A549 (cell line): ENCODE measurements at regions not wholly inside any gene's neighbourhood (a gene's known extent, or its start where the extent isn't known, plus 50 kb on each side); places are given as distances from the start of the nearest gene placed in this dataset.

Source experiments
- ATAC-seq, 2 experiments: fragments of 200-7000 bp in 1 of 2; fragments of >200 bp in 1 of 2; cut with Nextera tagmentation in 1 of 2; cut with Tn5 transposase in 1 of 2; 3 replicates each; pipeline versions ENCODE4 v1.8.0 to v1.9.1; 2018 to 2020; ENCODE audit warnings: mild to moderate bottlenecking in 1 of 2, moderate library complexity in 1 of 2
- CTCF ChIA-PET: fragments of 300-600 bp; sonication (Branson Sonifier 250); formaldehyde crosslinking; extraction: SDS; loops from one replicate; lab custom pipeline; 2021; ENCODE audit warnings: antibody characterized with exemption, inconsistent platforms; lab: Yijun Ruan, JAX
- POLR2A ChIA-PET: fragments of 350-600 bp; formaldehyde crosslinking; extraction: SDS; loops from one replicate; lab custom pipeline; 2021; ENCODE audit warnings: antibody characterized with exemption, inconsistent platforms; lab: Yijun Ruan, JAX
- DNase-seq, 2 experiments: peaks; one replicate each; pipeline versions ENCODE4 v3.0.0 to v3.0.0-alpha.2; 2011 to 2016; ENCODE audit warnings: low read depth in 1 of 2, low spot score in 1 of 2
- FAIRE-seq: peaks from 2 replicates; lab custom pipeline; 2011; peaks lifted over from hg19 to GRCh38; lab: Jason Lieb, UNC
- H3K27ac ChIP-seq, 2 experiments: fragments of >200 bp; sonication (Bioruptor Twin); formaldehyde crosslinking; 3 replicates each; pipeline ENCODE4 v1.5.1; 2016 to 2017
- H3K4me1 ChIP-seq: fragments of >200 bp; sonication (Bioruptor Twin); formaldehyde crosslinking; 3 replicates; pipeline ENCODE4 v1.6.1; 2016
- H3K4me2 ChIP-seq: fragments of >200 bp; sonication (Bioruptor Twin); formaldehyde crosslinking; 3 replicates; pipeline ENCODE4 v1.6.1; 2016
- H3K4me3 ChIP-seq: fragments of >200 bp; sonication (Bioruptor Twin); formaldehyde crosslinking; 3 replicates; pipeline ENCODE4 v1.5.1; 2016
- H3K9me3 ChIP-seq: fragments of >200 bp; sonication (Bioruptor Twin); formaldehyde crosslinking; 3 replicates; pipeline ENCODE4 v1.6.1; 2016
- CBX2 ChIP-seq: fragments of 200-600 bp; sonication (generic); IDR thresholded peaks from 2 replicates; pipeline ENCODE4 v1.6.1; 2016; ENCODE audit warnings: low read depth, mild to moderate bottlenecking, borderline replicate concordance
- EP300 ChIP-seq, 2 experiments: fragments of >200 bp; sonication (Bioruptor Twin); formaldehyde crosslinking; IDR thresholded peaks; 2 replicates in 1 of 2; 3 replicates in 1 of 2; pipeline ENCODE4 v1.6.1; 2016 to 2017
- HOXA7 ChIP-seq: fragments of 250-450 bp; sonication (Bioruptor Pico); IDR thresholded peaks from 2 replicates; pipeline ENCODE4 v1.5.0; 2020; ENCODE audit warnings: mild to moderate bottlenecking, moderate library complexity
- HOXB13 ChIP-seq: fragments of 250-450 bp; sonication (Bioruptor Pico); IDR thresholded peaks from 2 replicates; pipeline ENCODE4 v1.5.0; 2020; ENCODE audit warnings: low read depth, mild to moderate bottlenecking, moderate library complexity
- KDM1A ChIP-seq: fragments of 200-600 bp; sonication (generic); IDR thresholded peaks from 2 replicates; pipeline ENCODE4 v1.6.1; 2016; ENCODE audit warnings: low read depth, mild to moderate bottlenecking
- MYC ChIP-seq: IDR thresholded peaks from 2 replicates; pipeline ENCODE4 v1.6.1; 2012; ENCODE audit warnings: mild to moderate bottlenecking, inconsistent platforms, low read length, improper control_type of control experiment, borderline replicate concordance
- RAD21 ChIP-seq, 2 experiments: fragments of >200 bp in 1 of 2; sonication (Bioruptor Twin) in 1 of 2; formaldehyde crosslinking in 1 of 2; IDR thresholded peaks in 1 of 2; conservative IDR thresholded peaks in 1 of 2; 2 replicates in 1 of 2; 3 replicates in 1 of 2; pipeline ENCODE4 v1.6.1; 2012 to 2018; ENCODE audit warnings: inconsistent platforms in 1 of 2
- SMC3 ChIP-seq: fragments of >200 bp; sonication (Bioruptor Twin); formaldehyde crosslinking; IDR thresholded peaks from 3 replicates; pipeline ENCODE4 v1.6.1; 2018; ENCODE audit warnings: inconsistent platforms
- SREBF2 ChIP-seq: fragments of 450-650 bp; IDR thresholded peaks from 2 replicates; pipeline ENCODE4 v1.6.1; 2014; ENCODE audit warnings: mild to moderate bottlenecking, moderate library complexity
- ZSCAN20 ChIP-seq: fragments of 250-450 bp; sonication (Bioruptor Pico); IDR thresholded peaks from 2 replicates; pipeline ENCODE4 v1.8.0; 2022; ENCODE audit warnings: mild to moderate bottlenecking, moderate library complexity
- WGBS: methylation state at CpG from one replicate; pipeline ENCODE4 v1.1.6; 2017; ENCODE audit errors: missing lambda C conversion rate; 5-methylcytosine and 5-hydroxymethylcytosine counted together
- TF ChIP-seq, protein P1 (sequence below): fragments of >200 bp; sonication (Bioruptor Twin); formaldehyde crosslinking; IDR thresholded peaks from 3 replicates; pipeline ENCODE4 v1.5.1; 2016
- TF ChIP-seq, protein P2 (sequence below): IDR thresholded peaks from 2 replicates; pipeline ENCODE4 v1.6.1; 2012
- TF ChIP-seq, protein P3 (sequence below): fragments of 250-450 bp; sonication (Bioruptor Pico); IDR thresholded peaks from 2 replicates; pipeline ENCODE4 v1.5.0; 2020; ENCODE audit warnings: low read depth, mild to moderate bottlenecking, moderate library complexity
- TF ChIP-seq, protein P4 (sequence below): IDR thresholded peaks from 2 replicates; pipeline ENCODE4 v1.6.1; 2012; ENCODE audit warnings: low read depth, borderline replicate concordance
- TF ChIP-seq, protein P5 (sequence below): IDR thresholded peaks from 2 replicates; pipeline ENCODE4 v1.6.1; 2012
- TF ChIP-seq, protein P6 (sequence below): fragments of 250-450 bp; sonication (Bioruptor Pico); IDR thresholded peaks from 2 replicates; pipeline ENCODE4 v1.5.0; 2021; ENCODE audit warnings: mild to moderate bottlenecking, moderate library complexity, borderline replicate concordance
- TF ChIP-seq, protein P7 (sequence below): fragments of 200-600 bp; sonication (generic); IDR thresholded peaks from 2 replicates; pipeline ENCODE4 v1.6.1; 2016; ENCODE audit warnings: antibody characterized with exemption, mild to moderate bottlenecking, moderate library complexity

DNA sequence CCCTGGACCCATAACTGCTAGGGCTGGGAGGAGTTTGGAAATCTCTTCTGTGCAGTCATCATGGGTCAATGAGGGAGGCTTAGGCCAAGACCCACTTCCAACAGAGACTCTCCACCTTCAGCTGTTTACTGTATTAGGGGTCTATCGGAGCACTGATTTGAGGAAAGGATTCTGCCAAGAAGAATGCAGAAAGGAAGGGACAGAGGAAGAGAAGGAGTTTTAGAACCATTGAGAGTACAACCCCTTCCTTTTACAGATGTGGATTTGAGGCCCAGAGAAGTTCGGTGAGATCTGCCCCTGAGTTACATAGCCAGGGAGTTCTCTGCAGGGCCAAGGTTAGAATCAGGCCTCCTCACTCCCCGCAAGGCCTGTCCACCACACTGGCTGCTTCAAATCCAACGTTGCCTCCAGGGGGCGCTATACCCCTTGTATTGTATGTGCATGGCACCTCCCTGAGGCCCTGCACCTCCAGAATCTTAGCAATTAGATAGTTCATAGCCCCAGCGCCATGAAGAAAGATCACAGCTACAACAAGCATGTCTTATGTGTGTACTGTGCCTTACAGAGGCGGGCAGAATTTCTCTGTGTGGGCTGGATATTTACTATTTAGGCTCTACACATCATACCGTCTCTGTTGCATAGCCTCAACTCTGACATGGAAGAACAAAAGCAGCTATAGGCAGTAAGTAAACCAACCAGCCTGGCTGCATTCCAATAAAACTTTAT, 246.8 kb downstream of the SKIDA1 start:
- peak; percentile 83 to 97 for DNase-seq
- CTCF ChIA-PET, result interaction anchor here (0.6 to 8.3 kb wide), 73 partner anchors 9 to 674 kb away, joined by 3 to 97 read pairs (median 4); partner anchors contain the start of gene SKIDA1
- peak; percentile 63 for FAIRE-seq
- Histone ChIP-seq H3K4me1 (peaks cover 66% of the 10 kb centered on the region), H3K4me3 (no peak overlapping the region), H3K27ac (peak overlapping the region; percentile 74 to 85), H3K9me3 (no peaks in the 10 kb centered on the region), H3K4me2 (peak overlapping the region; percentile 37)
- peak; percentile 94 to 96 for ATAC-seq
- WGBS, result 18% methylated on average over 8 of the region's 8 CpGs
- no peak for TF ChIP-seq SREBF2
- TF ChIP-seq SMC3, result peak; percentile 98
- TF ChIP-seq EP300 (IDR thresholded peaks at IDR 0.05), result no peak
- 0 out of 2 replicates have a peak, but pooled peaks have one; percentile 29 for TF ChIP-seq HOXB13 (CRISPR knock-in tag)
- TF ChIP-seq, protein P1, sequence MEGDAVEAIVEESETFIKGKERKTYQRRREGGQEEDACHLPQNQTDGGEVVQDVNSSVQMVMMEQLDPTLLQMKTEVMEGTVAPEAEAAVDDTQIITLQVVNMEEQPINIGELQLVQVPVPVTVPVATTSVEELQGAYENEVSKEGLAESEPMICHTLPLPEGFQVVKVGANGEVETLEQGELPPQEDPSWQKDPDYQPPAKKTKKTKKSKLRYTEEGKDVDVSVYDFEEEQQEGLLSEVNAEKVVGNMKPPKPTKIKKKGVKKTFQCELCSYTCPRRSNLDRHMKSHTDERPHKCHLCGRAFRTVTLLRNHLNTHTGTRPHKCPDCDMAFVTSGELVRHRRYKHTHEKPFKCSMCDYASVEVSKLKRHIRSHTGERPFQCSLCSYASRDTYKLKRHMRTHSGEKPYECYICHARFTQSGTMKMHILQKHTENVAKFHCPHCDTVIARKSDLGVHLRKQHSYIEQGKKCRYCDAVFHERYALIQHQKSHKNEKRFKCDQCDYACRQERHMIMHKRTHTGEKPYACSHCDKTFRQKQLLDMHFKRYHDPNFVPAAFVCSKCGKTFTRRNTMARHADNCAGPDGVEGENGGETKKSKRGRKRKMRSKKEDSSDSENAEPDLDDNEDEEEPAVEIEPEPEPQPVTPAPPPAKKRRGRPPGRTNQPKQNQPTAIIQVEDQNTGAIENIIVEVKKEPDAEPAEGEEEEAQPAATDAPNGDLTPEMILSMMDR, result peak; percentile 88
- TF ChIP-seq RAD21 (conservative IDR thresholded peaks at IDR 0.05 in 1 of 2, IDR thresholded peaks at IDR 0.05 in 1 of 2), result peak; percentile 97 to 98
- TF ChIP-seq ZSCAN20, result no peak
- no peak for TF ChIP-seq MYC
- TF ChIP-seq CBX2, result no peak
- TF ChIP-seq HOXA7 (CRISPR knock-in tag), result no peak
- TF ChIP-seq, protein P2, sequence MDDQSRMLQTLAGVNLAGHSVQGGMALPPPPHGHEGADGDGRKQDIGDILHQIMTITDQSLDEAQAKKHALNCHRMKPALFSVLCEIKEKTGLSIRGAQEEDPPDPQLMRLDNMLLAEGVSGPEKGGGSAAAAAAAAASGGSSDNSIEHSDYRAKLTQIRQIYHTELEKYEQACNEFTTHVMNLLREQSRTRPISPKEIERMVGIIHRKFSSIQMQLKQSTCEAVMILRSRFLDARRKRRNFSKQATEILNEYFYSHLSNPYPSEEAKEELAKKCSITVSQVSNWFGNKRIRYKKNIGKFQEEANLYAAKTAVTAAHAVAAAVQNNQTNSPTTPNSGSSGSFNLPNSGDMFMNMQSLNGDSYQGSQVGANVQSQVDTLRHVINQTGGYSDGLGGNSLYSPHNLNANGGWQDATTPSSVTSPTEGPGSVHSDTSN, result no peak
- TF ChIP-seq, protein P3, sequence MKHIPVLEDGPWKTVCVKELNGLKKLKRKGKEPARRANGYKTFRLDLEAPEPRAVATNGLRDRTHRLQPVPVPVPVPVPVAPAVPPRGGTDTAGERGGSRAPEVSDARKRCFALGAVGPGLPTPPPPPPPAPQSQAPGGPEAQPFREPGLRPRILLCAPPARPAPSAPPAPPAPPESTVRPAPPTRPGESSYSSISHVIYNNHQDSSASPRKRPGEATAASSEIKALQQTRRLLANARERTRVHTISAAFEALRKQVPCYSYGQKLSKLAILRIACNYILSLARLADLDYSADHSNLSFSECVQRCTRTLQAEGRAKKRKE (CRISPR knock-in tag), result no peak
- TF ChIP-seq, protein P4, sequence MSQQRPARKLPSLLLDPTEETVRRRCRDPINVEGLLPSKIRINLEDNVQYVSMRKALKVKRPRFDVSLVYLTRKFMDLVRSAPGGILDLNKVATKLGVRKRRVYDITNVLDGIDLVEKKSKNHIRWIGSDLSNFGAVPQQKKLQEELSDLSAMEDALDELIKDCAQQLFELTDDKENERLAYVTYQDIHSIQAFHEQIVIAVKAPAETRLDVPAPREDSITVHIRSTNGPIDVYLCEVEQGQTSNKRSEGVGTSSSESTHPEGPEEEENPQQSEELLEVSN, result 0 out of 2 replicates have a peak, but pooled peaks have one; percentile 36
- TF ChIP-seq, protein P5, sequence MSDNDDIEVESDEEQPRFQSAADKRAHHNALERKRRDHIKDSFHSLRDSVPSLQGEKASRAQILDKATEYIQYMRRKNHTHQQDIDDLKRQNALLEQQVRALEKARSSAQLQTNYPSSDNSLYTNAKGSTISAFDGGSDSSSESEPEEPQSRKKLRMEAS, result peak; percentile 79
- TF ChIP-seq, protein P6, sequence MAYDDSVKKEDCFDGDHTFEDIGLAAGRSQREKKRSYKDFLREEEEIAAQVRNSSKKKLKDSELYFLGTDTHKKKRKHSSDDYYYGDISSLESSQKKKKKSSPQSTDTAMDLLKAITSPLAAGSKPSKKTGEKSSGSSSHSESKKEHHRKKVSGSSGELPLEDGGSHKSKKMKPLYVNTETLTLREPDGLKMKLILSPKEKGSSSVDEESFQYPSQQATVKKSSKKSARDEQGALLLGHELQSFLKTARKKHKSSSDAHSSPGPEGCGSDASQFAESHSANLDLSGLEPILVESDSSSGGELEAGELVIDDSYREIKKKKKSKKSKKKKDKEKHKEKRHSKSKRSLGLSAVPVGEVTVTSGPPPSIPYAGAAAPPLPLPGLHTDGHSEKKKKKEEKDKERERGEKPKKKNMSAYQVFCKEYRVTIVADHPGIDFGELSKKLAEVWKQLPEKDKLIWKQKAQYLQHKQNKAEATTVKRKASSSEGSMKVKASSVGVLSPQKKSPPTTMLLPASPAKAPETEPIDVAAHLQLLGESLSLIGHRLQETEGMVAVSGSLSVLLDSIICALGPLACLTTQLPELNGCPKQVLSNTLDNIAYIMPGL, result no peak
- TF ChIP-seq KDM1A, result no peak
- POLR2A ChIA-PET, result interaction anchor here (0.7 to 2.9 kb wide), 10 partner anchors 14 to 254 kb away, joined by 3 to 27 read pairs (median 3); partner anchors contain the start of gene SKIDA1

DNA sequence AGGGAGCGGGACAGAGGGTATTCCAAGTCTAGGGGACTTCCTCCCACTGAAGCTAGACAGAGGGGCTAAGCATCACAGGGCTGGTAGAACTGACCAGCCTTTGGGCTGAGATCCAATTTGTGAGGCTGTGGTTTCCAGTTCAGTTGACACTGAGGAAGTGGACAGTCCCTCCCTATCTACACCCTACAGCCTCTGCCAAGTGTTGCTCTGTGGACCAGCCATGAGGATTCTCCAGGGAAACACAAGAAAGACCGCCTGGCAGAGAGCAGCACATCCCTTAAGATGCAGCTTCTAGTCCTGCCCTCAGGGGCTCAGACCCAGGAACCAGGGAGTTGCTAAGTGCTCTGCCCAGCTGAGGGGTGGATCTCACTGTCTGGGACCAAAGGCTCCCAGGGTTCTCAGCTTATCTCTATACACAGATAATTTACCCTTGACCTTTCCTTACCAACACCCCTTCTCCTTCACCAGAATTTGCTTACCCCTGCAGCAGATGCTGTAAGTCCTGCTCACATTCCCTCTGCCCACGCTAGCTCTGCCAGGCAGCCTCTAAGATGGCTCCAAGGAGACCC, 252.0 kb downstream of the SKIDA1 start:
- FAIRE-seq (no peak), ATAC-seq (peak; percentile 28 to 47; a peak in 4 of 6 replicates), DNase-seq (no peak)
- CTCF ChIA-PET, result interaction anchor here (0.6 to 9.4 kb wide), 7 partner anchors 94 to 1066 kb away, joined by 3 to 137 read pairs (median 4); no protein-coding TSS in a partner anchor
- WGBS, result 94% methylated on average over 3 of the region's 3 CpGs
- Histone ChIP-seq H3K4me1 (peaks cover 37% of the 10 kb centered on the region), H3K9me3 (no peaks in the 10 kb centered on the region), H3K4me2 (peak overlapping the region; percentile 50), H3K27ac (peak overlapping the region; percentile 63 to 74), H3K4me3 (no peak overlapping the region)
- POLR2A ChIA-PET, result no interaction called here
- TF ChIP-seq, protein P7, sequence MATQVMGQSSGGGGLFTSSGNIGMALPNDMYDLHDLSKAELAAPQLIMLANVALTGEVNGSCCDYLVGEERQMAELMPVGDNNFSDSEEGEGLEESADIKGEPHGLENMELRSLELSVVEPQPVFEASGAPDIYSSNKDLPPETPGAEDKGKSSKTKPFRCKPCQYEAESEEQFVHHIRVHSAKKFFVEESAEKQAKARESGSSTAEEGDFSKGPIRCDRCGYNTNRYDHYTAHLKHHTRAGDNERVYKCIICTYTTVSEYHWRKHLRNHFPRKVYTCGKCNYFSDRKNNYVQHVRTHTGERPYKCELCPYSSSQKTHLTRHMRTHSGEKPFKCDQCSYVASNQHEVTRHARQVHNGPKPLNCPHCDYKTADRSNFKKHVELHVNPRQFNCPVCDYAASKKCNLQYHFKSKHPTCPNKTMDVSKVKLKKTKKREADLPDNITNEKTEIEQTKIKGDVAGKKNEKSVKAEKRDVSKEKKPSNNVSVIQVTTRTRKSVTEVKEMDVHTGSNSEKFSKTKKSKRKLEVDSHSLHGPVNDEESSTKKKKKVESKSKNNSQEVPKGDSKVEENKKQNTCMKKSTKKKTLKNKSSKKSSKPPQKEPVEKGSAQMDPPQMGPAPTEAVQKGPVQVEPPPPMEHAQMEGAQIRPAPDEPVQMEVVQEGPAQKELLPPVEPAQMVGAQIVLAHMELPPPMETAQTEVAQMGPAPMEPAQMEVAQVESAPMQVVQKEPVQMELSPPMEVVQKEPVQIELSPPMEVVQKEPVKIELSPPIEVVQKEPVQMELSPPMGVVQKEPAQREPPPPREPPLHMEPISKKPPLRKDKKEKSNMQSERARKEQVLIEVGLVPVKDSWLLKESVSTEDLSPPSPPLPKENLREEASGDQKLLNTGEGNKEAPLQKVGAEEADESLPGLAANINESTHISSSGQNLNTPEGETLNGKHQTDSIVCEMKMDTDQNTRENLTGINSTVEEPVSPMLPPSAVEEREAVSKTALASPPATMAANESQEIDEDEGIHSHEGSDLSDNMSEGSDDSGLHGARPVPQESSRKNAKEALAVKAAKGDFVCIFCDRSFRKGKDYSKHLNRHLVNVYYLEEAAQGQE, result no peak
